Activated T-helper 2 cell treated with anti-CD3 and anti-CD28 coated beads, Interferon-gamma antibody, Interleukin-2, Interleukin-4, amounts not matched to agents 10 μg/mL and 5 μg/mL and 100 μg/mL, durations not matched to agents 14 hours and 24 hours and 36 hours (primary cell): ENCODE measurements at regions not wholly inside any gene's neighbourhood (a gene's known extent, or its start where the extent isn't known, plus 50 kb on each side); places are given as distances from the start of the nearest gene placed in this dataset.

Experiments used
- DNase-seq: peaks from one replicate; pipeline ENCODE4 v3.0.0; 2021; ENCODE audit warnings: low spot score
- H3K27ac Mint-ChIP-seq: one replicate; pipeline ENCODE4 v1.8.0; 2021; ENCODE audit warnings: mixed read lengths
- H3K27me3 Mint-ChIP-seq: one replicate; pipeline ENCODE4 v1.8.0; 2021; ENCODE audit warnings: low read depth, mixed read lengths
- H3K36me3 Mint-ChIP-seq: one replicate; pipeline ENCODE4 v1.8.0; 2021; ENCODE audit warnings: low read depth, mixed read lengths
- H3K4me1 Mint-ChIP-seq: one replicate; pipeline ENCODE4 v1.8.0; 2021; ENCODE audit warnings: low read depth, mixed read lengths
- H3K4me3 Mint-ChIP-seq: one replicate; pipeline ENCODE4 v1.8.0; 2021; ENCODE audit warnings: low read depth, mild to moderate bottlenecking, moderate library complexity, mixed read lengths
- H3K9me3 Mint-ChIP-seq: one replicate; pipeline ENCODE4 v1.8.0; 2021; ENCODE audit warnings: mixed read lengths
- intact Hi-C: fragments of 100-400 bp; cut with micrococcal nuclease; formaldehyde crosslinking; loops from one replicate; pipeline ENCODE4 v1.15.1; 2023

- Mint-ChIP-seq H3K36me3 (no peaks in the 10 kb centered on the region), H3K27me3 (no peaks in the 10 kb centered on the region), H3K9me3 (peaks cover 15% of the 10 kb centered on the region), H3K27ac (no peak overlapping the region), H3K4me1 (no peaks in the 10 kb centered on the region), H3K4me3 (no peak overlapping the region)
- intact Hi-C loops = no loop called here
- no peak for DNase-seq
Measured at GRCh38 chr2:21912405-21912804, 788.6 kb downstream of the TDRD15 start.

GRCh38 chr2:21915201-21915600 is 791.4 kb downstream of the TDRD15 start:
- H3K4me1 Mint-ChIP-seq = no peaks in the 10 kb centered on the region
- H3K36me3 Mint-ChIP-seq = no peaks in the 10 kb centered on the region
- peaks cover 12% of the 10 kb centered on the region for H3K9me3 Mint-ChIP-seq
- intact Hi-C loops = no loop called here
- H3K27ac Mint-ChIP-seq = no peak overlapping the region
- no peak for DNase-seq
- no peak overlapping the region for H3K4me3 Mint-ChIP-seq
- H3K27me3 Mint-ChIP-seq = no peaks in the 10 kb centered on the region

GRCh38 chr2:21916934-21917522 is 793.3 kb downstream of the TDRD15 start:
- no peak for DNase-seq
- no peak overlapping the region for H3K4me3 Mint-ChIP-seq
- no peaks in the 10 kb centered on the region for H3K27me3 Mint-ChIP-seq
- H3K4me1 Mint-ChIP-seq = no peaks in the 10 kb centered on the region
- no peak overlapping the region for H3K27ac Mint-ChIP-seq
- H3K9me3 Mint-ChIP-seq = peaks cover 5% of the 10 kb centered on the region
- intact Hi-C loops = no loop called here
- no peaks in the 10 kb centered on the region for H3K36me3 Mint-ChIP-seq

- H3K27me3 Mint-ChIP-seq = no peaks in the 10 kb centered on the region
Measured at GRCh38 chr2:21920721-21921120, 797.0 kb downstream of the TDRD15 start.

GRCh38 chr2:21924640-21925285 is 801.0 kb downstream of the TDRD15 start:
- Mint-ChIP-seq H3K9me3 (peaks cover 27% of the 10 kb centered on the region), H3K27me3 (no peaks in the 10 kb centered on the region), H3K4me3 (no peak overlapping the region), H3K36me3 (no peaks in the 10 kb centered on the region), H3K27ac (no peak overlapping the region), H3K4me1 (no peaks in the 10 kb centered on the region)
- intact Hi-C loops = no loop called here
- no peak for DNase-seq

More at GRCh38 chr2:21920721-21921120, 797.0 kb downstream of the TDRD15 start:
- intact Hi-C loops = no loop called here
- DNase-seq = no peak
- H3K9me3 Mint-ChIP-seq = peaks cover 16% of the 10 kb centered on the region
- H3K4me3 Mint-ChIP-seq = no peak overlapping the region
- H3K27ac Mint-ChIP-seq = no peak overlapping the region
- H3K4me1 Mint-ChIP-seq = no peaks in the 10 kb centered on the region
- no peaks in the 10 kb centered on the region for H3K36me3 Mint-ChIP-seq

- DNase-seq = no peak
- intact Hi-C loops = no loop called here
- Mint-ChIP-seq H3K9me3 (peaks cover 29% of the 10 kb centered on the region), H3K4me1 (no peaks in the 10 kb centered on the region), H3K4me3 (no peak overlapping the region), H3K27ac (no peak overlapping the region), H3K36me3 (no peaks in the 10 kb centered on the region), H3K27me3 (no peaks in the 10 kb centered on the region)
Measured at GRCh38 chr2:21928292-21928691, 804.5 kb downstream of the TDRD15 start.

GRCh38 chr2:21930226-21930625 is 806.5 kb downstream of the TDRD15 start:
- Mint-ChIP-seq H3K4me1 (no peaks in the 10 kb centered on the region), H3K27ac (no peak overlapping the region), H3K4me3 (no peak overlapping the region), H3K36me3 (no peaks in the 10 kb centered on the region), H3K9me3 (peaks cover 31% of the 10 kb centered on the region), H3K27me3 (no peaks in the 10 kb centered on the region)
- DNase-seq = no peak
- intact Hi-C loops = no loop called here

GRCh38 chr2:21939967-21940366 is 816.2 kb downstream of the TDRD15 start:
- Mint-ChIP-seq H3K36me3 (no peaks in the 10 kb centered on the region), H3K4me3 (no peak overlapping the region), H3K27me3 (no peaks in the 10 kb centered on the region), H3K4me1 (no peaks in the 10 kb centered on the region), H3K27ac (no peak overlapping the region), H3K9me3 (peaks cover 38% of the 10 kb centered on the region)
- intact Hi-C loops = no loop called here
- no peak for DNase-seq

- Mint-ChIP-seq H3K4me3 (no peak overlapping the region), H3K9me3 (peaks cover 29% of the 10 kb centered on the region), H3K4me1 (no peaks in the 10 kb centered on the region), H3K27ac (no peak overlapping the region), H3K36me3 (no peaks in the 10 kb centered on the region), H3K27me3 (no peaks in the 10 kb centered on the region)
- intact Hi-C loops = no loop called here
- DNase-seq = no peak
Measured at GRCh38 chr2:21944536-21944935, 820.8 kb downstream of the TDRD15 start.

- intact Hi-C loops = no loop called here
- no peaks in the 10 kb centered on the region for H3K36me3 Mint-ChIP-seq
- H3K27ac Mint-ChIP-seq = no peak overlapping the region
- H3K4me3 Mint-ChIP-seq = no peak overlapping the region
- H3K9me3 Mint-ChIP-seq = peaks cover 21% of the 10 kb centered on the region
- no peak for DNase-seq
- no peaks in the 10 kb centered on the region for H3K27me3 Mint-ChIP-seq
- H3K4me1 Mint-ChIP-seq = no peaks in the 10 kb centered on the region
Measured at GRCh38 chr2:21945658-21946057, 821.9 kb downstream of the TDRD15 start.

- DNase-seq = no peak
- Mint-ChIP-seq H3K4me3 (no peak overlapping the region), H3K36me3 (no peaks in the 10 kb centered on the region), H3K4me1 (no peaks in the 10 kb centered on the region), H3K27ac (no peak overlapping the region), H3K9me3 (peaks cover 12% of the 10 kb centered on the region), H3K27me3 (no peaks in the 10 kb centered on the region)
- intact Hi-C loops = no loop called here
Measured at GRCh38 chr2:21947046-21947445, 823.3 kb downstream of the TDRD15 start.

- H3K4me1 Mint-ChIP-seq = no peaks in the 10 kb centered on the region
- intact Hi-C loops = no loop called here
- no peak overlapping the region for H3K27ac Mint-ChIP-seq
- DNase-seq = no peak
- H3K27me3 Mint-ChIP-seq = no peaks in the 10 kb centered on the region
- no peaks in the 10 kb centered on the region for H3K36me3 Mint-ChIP-seq
- no peak overlapping the region for H3K4me3 Mint-ChIP-seq
- peaks cover 20% of the 10 kb centered on the region for H3K9me3 Mint-ChIP-seq
Measured at GRCh38 chr2:21966139-21966538, 842.4 kb downstream of the TDRD15 start.

- no peak for DNase-seq
- H3K4me1 Mint-ChIP-seq = no peaks in the 10 kb centered on the region
- H3K27me3 Mint-ChIP-seq = no peaks in the 10 kb centered on the region
- peaks cover 22% of the 10 kb centered on the region for H3K9me3 Mint-ChIP-seq
- no peak overlapping the region for H3K4me3 Mint-ChIP-seq
- intact Hi-C loops = no loop called here
- H3K36me3 Mint-ChIP-seq = no peaks in the 10 kb centered on the region
- H3K27ac Mint-ChIP-seq = no peak overlapping the region
Measured at GRCh38 chr2:21970971-21971370, 847.2 kb downstream of the TDRD15 start.
